Hepatocyte (in vitro differentiated cells): ENCODE measurements at regions not wholly inside any gene's neighbourhood (a gene's known extent, or its start where the extent isn't known, plus 50 kb on each side); places are given as distances from the start of the nearest gene placed in this dataset.

ENCODE experiments used
- EZH2 ChIP-seq: fragments of 200-600 bp; sonication (generic); IDR thresholded peaks from 2 replicates; pipeline ENCODE4 v1.6.1; 2016; ENCODE audit warnings: antibody characterized with exemption, mild to moderate bottlenecking, borderline replicate concordance
- EZH2phosphoT487 ChIP-seq: fragments of 200-600 bp; sonication (generic); IDR thresholded peaks from one replicate; pipeline ENCODE4 v1.6.1; 2018; ENCODE audit warnings: antibody characterized with exemption, mild to moderate bottlenecking, low read depth, moderate library complexity; ENCODE audit not compliant: unreplicated experiment, severe bottlenecking
- TF ChIP-seq, protein P1 (sequence below): fragments of 200-600 bp; sonication (generic); IDR thresholded peaks from 2 replicates; pipeline ENCODE4 v1.5.1; 2016; ENCODE audit warnings: antibody characterized with exemption, mild to moderate bottlenecking; ENCODE audit not compliant: poor library complexity

DNA sequence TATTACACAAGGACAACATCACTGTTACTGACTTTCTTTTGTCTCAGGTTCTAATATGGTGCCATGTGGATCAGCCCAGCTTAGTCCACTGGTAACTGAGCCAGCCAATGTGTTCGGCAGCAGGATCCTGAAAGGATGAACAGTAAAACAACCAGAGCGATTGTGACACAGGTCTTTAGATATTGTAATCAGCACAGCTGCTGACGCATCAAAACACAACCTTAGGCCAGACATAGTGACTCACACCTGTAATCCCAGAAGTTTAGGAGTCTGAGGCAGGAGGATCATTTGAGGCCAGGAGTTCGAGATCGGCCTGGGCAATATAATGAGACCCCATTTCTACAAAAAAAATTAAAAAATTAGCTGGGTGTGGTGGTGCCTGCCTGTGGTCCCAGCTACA, 183.4 kb upstream of the CDH20 start:
- TF ChIP-seq, protein P1, sequence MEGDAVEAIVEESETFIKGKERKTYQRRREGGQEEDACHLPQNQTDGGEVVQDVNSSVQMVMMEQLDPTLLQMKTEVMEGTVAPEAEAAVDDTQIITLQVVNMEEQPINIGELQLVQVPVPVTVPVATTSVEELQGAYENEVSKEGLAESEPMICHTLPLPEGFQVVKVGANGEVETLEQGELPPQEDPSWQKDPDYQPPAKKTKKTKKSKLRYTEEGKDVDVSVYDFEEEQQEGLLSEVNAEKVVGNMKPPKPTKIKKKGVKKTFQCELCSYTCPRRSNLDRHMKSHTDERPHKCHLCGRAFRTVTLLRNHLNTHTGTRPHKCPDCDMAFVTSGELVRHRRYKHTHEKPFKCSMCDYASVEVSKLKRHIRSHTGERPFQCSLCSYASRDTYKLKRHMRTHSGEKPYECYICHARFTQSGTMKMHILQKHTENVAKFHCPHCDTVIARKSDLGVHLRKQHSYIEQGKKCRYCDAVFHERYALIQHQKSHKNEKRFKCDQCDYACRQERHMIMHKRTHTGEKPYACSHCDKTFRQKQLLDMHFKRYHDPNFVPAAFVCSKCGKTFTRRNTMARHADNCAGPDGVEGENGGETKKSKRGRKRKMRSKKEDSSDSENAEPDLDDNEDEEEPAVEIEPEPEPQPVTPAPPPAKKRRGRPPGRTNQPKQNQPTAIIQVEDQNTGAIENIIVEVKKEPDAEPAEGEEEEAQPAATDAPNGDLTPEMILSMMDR: no peak
- TF ChIP-seq EZH2 (no peak), EZH2phosphoT487 (no peak)
